SK-N-MC (cell line): ENCODE measurements at regions not wholly inside any gene's neighbourhood (a gene's known extent, or its start where the extent isn't known, plus 50 kb on each side); places are given as distances from the start of the nearest gene placed in this dataset.

Source experiments
- EZH2 ChIP-seq: fragments of 200-600 bp; sonication (generic); IDR thresholded peaks from one replicate; pipeline ENCODE4 v1.6.1; 2017; ENCODE audit warnings: antibody characterized with exemption
- FOXP2 ChIP-seq: optimal IDR thresholded peaks from 2 replicates; pipeline ENCODE3; 2011; ENCODE audit warnings: mild to moderate bottlenecking, moderate library complexity; ENCODE audit not compliant: insufficient read depth; ENCODE audit errors: extremely low read length, control extremely low read depth
- POLR2AphosphoS5 ChIP-seq: IDR thresholded peaks from 2 replicates; pipeline ENCODE4 v1.6.1; 2012; ENCODE audit warnings: mild to moderate bottlenecking, low read depth, low read length, borderline replicate concordance

DNA sequence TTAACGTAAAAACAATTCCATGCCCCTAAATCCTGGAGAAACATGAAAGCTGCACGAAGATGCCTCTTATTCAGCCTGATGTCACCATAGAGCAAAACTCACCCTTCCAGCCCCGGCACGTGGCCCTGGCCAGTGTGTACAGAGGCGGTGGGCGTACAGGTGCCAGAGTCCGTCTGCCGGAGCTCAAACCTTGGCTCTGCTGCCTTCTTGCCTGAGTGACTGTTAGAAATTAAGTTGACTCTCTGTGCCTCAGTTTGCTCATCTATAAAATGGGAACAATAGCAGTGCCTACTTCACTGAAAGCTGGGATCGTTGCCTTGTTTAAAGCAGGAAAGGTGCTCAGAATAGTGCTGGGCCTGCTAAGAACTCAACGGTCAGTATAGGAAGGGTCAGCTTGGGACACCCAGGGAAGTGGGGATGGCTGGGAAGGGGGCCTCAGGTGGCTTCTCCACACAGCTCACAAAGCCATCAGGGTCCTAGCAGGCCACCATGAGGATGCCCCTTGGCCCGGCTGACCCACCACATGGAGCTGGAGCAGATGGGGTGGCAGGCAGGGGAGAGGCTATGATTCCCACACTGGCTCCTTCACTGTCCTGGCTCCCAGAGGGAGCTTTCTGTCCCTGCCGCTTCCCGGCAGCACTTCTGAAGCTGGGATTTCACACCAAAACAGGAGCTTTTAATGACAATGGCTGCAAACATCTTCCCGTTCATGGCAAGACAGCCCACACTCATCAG lies 237.2 kb downstream of the NPHP4 start:
- TF ChIP-seq POLR2AphosphoS5: no peak
- TF ChIP-seq EZH2: no peak
- TF ChIP-seq FOXP2: no peak
